COR-L47 (cell line): ENCODE measurements at regions not wholly inside any gene's neighbourhood (a gene's known extent, or its start where the extent isn't known, plus 50 kb on each side); places are given as distances from the start of the nearest gene placed in this dataset.
"Not testable (repeated sequence)": the region's sequence is repeated elsewhere in the genome, so short reads cannot be mapped to it uniquely, and the experiment has no call there.

Experiments
- DNase-seq: peaks from one replicate; lab custom pipeline; 2025; lab: John Stamatoyannopoulos, UW

- DNase-seq = not testable (repeated sequence)
Measured at GRCh38 chr5:21483790-21484497, 1369.2 kb downstream of the CDH12 start.

GRCh38 chr5:21482983-21483650 is 1370.0 kb downstream of the CDH12 start:
- DNase-seq = not testable (repeated sequence)

- DNase-seq = not testable (repeated sequence)
Measured at GRCh38 chr5:21482522-21482921, 1370.6 kb downstream of the CDH12 start.

- DNase-seq = not testable (repeated sequence)
Measured at GRCh38 chr5:21481320-21482270, 1371.5 kb downstream of the CDH12 start.

GRCh38 chr5:21480054-21480453 is 1373.1 kb downstream of the CDH12 start:
- DNase-seq = not testable (repeated sequence)

GRCh38 chr5:21473981-21474380 is 1379.2 kb downstream of the CDH12 start:
- DNase-seq = not testable (repeated sequence)

GRCh38 chr5:21473436-21473835 is 1379.7 kb downstream of the CDH12 start:
- not testable (repeated sequence) for DNase-seq

GRCh38 chr5:21471691-21472090 is 1381.5 kb downstream of the CDH12 start:
- not testable (repeated sequence) for DNase-seq

- not testable (repeated sequence) for DNase-seq
Measured at GRCh38 chr5:21469523-21470101, 1383.5 kb downstream of the CDH12 start.

GRCh38 chr5:21467544-21467943 is 1385.6 kb downstream of the CDH12 start:
- DNase-seq = not testable (repeated sequence)

GRCh38 chr5:21459744-21460073 is 1393.4 kb downstream of the CDH12 start:
- not testable (repeated sequence) for DNase-seq

- DNase-seq = no peak
Measured at GRCh38 chr5:21452449-21452848, 1400.7 kb downstream of the CDH12 start.

- no peak for DNase-seq
Measured at GRCh38 chr5:21432646-21433045, 1420.5 kb downstream of the CDH12 start.

GRCh38 chr5:21424907-21425306 is 1428.2 kb downstream of the CDH12 start:
- no peak for DNase-seq

GRCh38 chr5:21419383-21419782 is 1431.4 kb upstream of the CDH18 start:
- DNase-seq = no peak

- DNase-seq = not testable (repeated sequence)
Measured at GRCh38 chr5:21402089-21402488, 1414.1 kb upstream of the CDH18 start.

GRCh38 chr5:21398511-21398910 is 1410.5 kb upstream of the CDH18 start:
- DNase-seq = no peak

GRCh38 chr5:21397693-21398092 is 1409.7 kb upstream of the CDH18 start:
- DNase-seq = no peak

- no peak for DNase-seq
Measured at GRCh38 chr5:21391506-21391905, 1403.5 kb upstream of the CDH18 start.

- not testable (repeated sequence) for DNase-seq
Measured at GRCh38 chr5:21360754-21361153, 1372.8 kb upstream of the CDH18 start.

GRCh38 chr5:21341948-21342261 is 1353.9 kb upstream of the CDH18 start:
- peak; percentile 24 for DNase-seq
